ENCODE measurements at regions not wholly inside any gene's neighbourhood (a gene's known extent, or its start where the extent isn't known, plus 50 kb on each side); places are given as distances from the start of the nearest gene placed in this dataset.

DNA sequence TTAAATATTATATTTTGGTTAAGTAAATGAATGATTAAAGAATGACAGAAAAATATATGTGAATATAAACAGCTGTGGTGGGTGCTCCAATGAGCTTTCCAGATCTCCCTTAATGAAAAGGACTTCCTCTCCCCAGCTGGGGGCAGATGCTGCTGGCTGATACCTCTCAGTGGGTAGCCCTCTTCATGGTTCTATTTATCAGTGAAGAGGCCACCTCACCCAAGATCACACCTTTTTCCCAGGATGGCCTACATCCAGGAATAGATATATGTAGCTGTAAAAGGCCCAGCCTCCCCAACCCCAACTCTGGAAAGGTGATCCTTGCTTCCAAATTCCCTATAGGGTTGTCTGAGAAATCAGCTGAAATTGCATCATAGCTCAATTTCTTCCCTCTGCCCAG lies 135.2 kb upstream of the ACVR2A start:
- Mint-ChIP-seq H3K27me3 (peaks cover 7% of the 10 kb centered on the region), H3K4me3 (no peak overlapping the region), H3K27ac (no peak overlapping the region), H3K4me1 (no peaks in the 10 kb centered on the region), H3K9me3 (ENCODE audit: insufficient read depth) (peaks cover 4% of the 10 kb centered on the region)
- ATAC-seq (ENCODE audit: low read depth): no peak
- no peak for DNase-seq
- Histone ChIP-seq H3K27me3 (replicated peaks in 1 of 4; ENCODE audit: control extremely low read depth in 1 of 4, control insufficient read depth in 3 of 4, insufficient read depth in 4 of 4, low read length in 3 of 4) (peaks cover 0 to 6% (median 0%) of the 10 kb centered on the region in 4 experiments), H3K4me2 (replicated peaks; ENCODE audit: low read depth, low read length, poor library complexity, severe bottlenecking) (no peak overlapping the region), H2AFZ (ENCODE audit: insufficient read depth, low read depth, low read length, poor library complexity, severe bottlenecking) (no peak overlapping the region), H3K9ac (ENCODE audit: low read length) (no peak overlapping the region), H3K79me2 (ENCODE audit: control insufficient read depth, insufficient read depth, low read length) (no peaks in the 10 kb centered on the region), H3K27ac (ENCODE audit: low read length in 2 of 2) (no peak overlapping the region), H3K9me3 (ENCODE audit: control extremely low read depth in 1 of 3, control insufficient read depth in 2 of 3, insufficient read depth in 1 of 3, low read length in 2 of 3) (peaks cover 0 to 1% (median 0%) of the 10 kb centered on the region in 3 donors), H3K4me3 (ENCODE audit: control extremely low read depth in 1 of 5, extremely low read depth in 1 of 5, insufficient read depth in 1 of 5, low read depth in 2 of 5, low read length in 4 of 5) (no peak overlapping the region), H3K36me3 (replicated peaks in 1 of 2; ENCODE audit: control extremely low read depth in 1 of 2, control insufficient read depth in 1 of 2, extremely low read depth in 1 of 2, insufficient read depth in 2 of 2, low read length in 1 of 2) (no peaks in the 10 kb centered on the region), H3K4me1 (ENCODE audit: control insufficient read depth in 2 of 2, insufficient read depth in 2 of 2, low read length in 2 of 2) (no peaks in the 10 kb centered on the region), H4K20me1 (ENCODE audit: control insufficient read depth, insufficient read depth, low read length, poor library complexity, severe bottlenecking) (no peaks in the 10 kb centered on the region)
- ChIA-PET CTCF (no interaction called here), POLR2A (no interaction called here)
- TF ChIP-seq, protein P1, sequence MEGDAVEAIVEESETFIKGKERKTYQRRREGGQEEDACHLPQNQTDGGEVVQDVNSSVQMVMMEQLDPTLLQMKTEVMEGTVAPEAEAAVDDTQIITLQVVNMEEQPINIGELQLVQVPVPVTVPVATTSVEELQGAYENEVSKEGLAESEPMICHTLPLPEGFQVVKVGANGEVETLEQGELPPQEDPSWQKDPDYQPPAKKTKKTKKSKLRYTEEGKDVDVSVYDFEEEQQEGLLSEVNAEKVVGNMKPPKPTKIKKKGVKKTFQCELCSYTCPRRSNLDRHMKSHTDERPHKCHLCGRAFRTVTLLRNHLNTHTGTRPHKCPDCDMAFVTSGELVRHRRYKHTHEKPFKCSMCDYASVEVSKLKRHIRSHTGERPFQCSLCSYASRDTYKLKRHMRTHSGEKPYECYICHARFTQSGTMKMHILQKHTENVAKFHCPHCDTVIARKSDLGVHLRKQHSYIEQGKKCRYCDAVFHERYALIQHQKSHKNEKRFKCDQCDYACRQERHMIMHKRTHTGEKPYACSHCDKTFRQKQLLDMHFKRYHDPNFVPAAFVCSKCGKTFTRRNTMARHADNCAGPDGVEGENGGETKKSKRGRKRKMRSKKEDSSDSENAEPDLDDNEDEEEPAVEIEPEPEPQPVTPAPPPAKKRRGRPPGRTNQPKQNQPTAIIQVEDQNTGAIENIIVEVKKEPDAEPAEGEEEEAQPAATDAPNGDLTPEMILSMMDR (IDR thresholded peaks at IDR 0.05): no peak
- TF ChIP-seq EZH2 (IDR thresholded peaks at IDR 0.05; ENCODE audit: borderline replicate concordance, insufficient read depth, low read depth, low read length, poor library complexity, severe bottlenecking): no peak
- intact Hi-C loops (cut with micrococcal nuclease): no loop called here

GRCh38 chr2:147703171-147703570 lies 141.7 kb upstream of the ACVR2A start:
- no peaks in the 10 kb centered on the region for H3K79me2 ChIP-seq (ENCODE audit: control insufficient read depth, insufficient read depth, low read length)
- H3K4me3 ChIP-seq (ENCODE audit: control extremely low read depth in 1 of 5, extremely low read depth in 1 of 5, insufficient read depth in 1 of 5, low read depth in 2 of 5, low read length in 4 of 5): no peak overlapping the region
- TF ChIP-seq, protein P1 (IDR thresholded peaks at IDR 0.05): no peak
- TF ChIP-seq EZH2 (IDR thresholded peaks at IDR 0.05; ENCODE audit: borderline replicate concordance, insufficient read depth, low read depth, low read length, poor library complexity, severe bottlenecking): no peak
- no peaks in the 10 kb centered on the region for H3K36me3 ChIP-seq (replicated peaks in 1 of 2; ENCODE audit: control extremely low read depth in 1 of 2, control insufficient read depth in 1 of 2, extremely low read depth in 1 of 2, insufficient read depth in 2 of 2, low read length in 1 of 2)
- no peaks in the 10 kb centered on the region for H3K27me3 ChIP-seq (replicated peaks in 1 of 4; ENCODE audit: control extremely low read depth in 1 of 4, control insufficient read depth in 3 of 4, insufficient read depth in 4 of 4, low read length in 3 of 4)
- ATAC-seq (ENCODE audit: low read depth) (no peak), DNase-seq (no peak)
- H3K9me3 Mint-ChIP-seq (ENCODE audit: insufficient read depth): no peaks in the 10 kb centered on the region
- no peak overlapping the region for H3K9ac ChIP-seq (ENCODE audit: low read length)
- H3K4me1 Mint-ChIP-seq: no peaks in the 10 kb centered on the region
- H3K4me1 ChIP-seq (ENCODE audit: control insufficient read depth in 2 of 2, insufficient read depth in 2 of 2, low read length in 2 of 2): no peaks in the 10 kb centered on the region
- H4K20me1 ChIP-seq (ENCODE audit: control insufficient read depth, insufficient read depth, low read length, poor library complexity, severe bottlenecking): no peaks in the 10 kb centered on the region
- H2AFZ ChIP-seq (ENCODE audit: insufficient read depth, low read depth, low read length, poor library complexity, severe bottlenecking): no peak overlapping the region
- WGBS (ENCODE audit: insufficient coverage): 82% methylated on average over 1 of the region's 3 CpGs
- no peak overlapping the region for H3K27ac ChIP-seq (ENCODE audit: low read length in 2 of 2)
- ChIA-PET POLR2A (no interaction called here), CTCF (no interaction called here)
- no peak overlapping the region for H3K27ac Mint-ChIP-seq
- no peak overlapping the region for H3K4me2 ChIP-seq (replicated peaks; ENCODE audit: low read depth, low read length, poor library complexity, severe bottlenecking)
- H3K4me3 Mint-ChIP-seq: no peak overlapping the region
- intact Hi-C loops (cut with micrococcal nuclease): no loop called here
- peaks cover 0 to 3% (median 0%) of the 10 kb centered on the region in 3 donors for H3K9me3 ChIP-seq (ENCODE audit: control extremely low read depth in 1 of 3, control insufficient read depth in 2 of 3, insufficient read depth in 1 of 3, low read length in 2 of 3)
- H3K27me3 Mint-ChIP-seq: no peaks in the 10 kb centered on the region
